IPS DF 6.9 (cell line): ENCODE measurements at regions not wholly inside any gene's neighbourhood (a gene's known extent, or its start where the extent isn't known, plus 50 kb on each side); places are given as distances from the start of the nearest gene placed in this dataset.
"Not testable (repeated sequence)": the region's sequence is repeated elsewhere in the genome, so short reads cannot be mapped to it uniquely, and the experiment has no call there.

Experiments used
- DNase-seq: peaks from one replicate; pipeline ENCODE4 v3.0.0-alpha.2; 2013; ENCODE audit warnings: low read depth, low spot score
- H3K27ac ChIP-seq: one replicate; pipeline ENCODE4 v1.5.1; 2013; ENCODE audit warnings: low read length, control low read depth
- H3K27me3 ChIP-seq: 2 replicates; pipeline ENCODE4 v1.6.1; 2013; ENCODE audit warnings: mild to moderate bottlenecking, low read length; ENCODE audit not compliant: control insufficient read depth, insufficient read depth
- H3K36me3 ChIP-seq: 2 replicates; pipeline ENCODE4 v1.6.1; 2013; ENCODE audit warnings: low read length; ENCODE audit not compliant: control insufficient read depth, insufficient read depth
- H3K4me1 ChIP-seq: 2 replicates; pipeline ENCODE4 v1.6.1; 2013; ENCODE audit warnings: low read length; ENCODE audit not compliant: control insufficient read depth, insufficient read depth
- H3K4me3 ChIP-seq: 2 replicates; pipeline ENCODE4 v1.5.1; 2013; ENCODE audit warnings: mild to moderate bottlenecking, low read length
- H3K9me3 ChIP-seq: 2 replicates; pipeline ENCODE4 v1.6.1; 2013; ENCODE audit warnings: low read length, inconsistent platforms; ENCODE audit not compliant: control insufficient read depth, insufficient read depth
- WGBS: extraction: QIAGEN DNeasy Blood & Tissue Kit; methylation state at CpG from one replicate; pipeline ENCODE4 v1.1.7; 2013; ENCODE audit warnings: mixed read lengths, missing lambda C conversion rate; ENCODE audit not compliant: insufficient read length, insufficient coverage; 5-methylcytosine and 5-hydroxymethylcytosine counted together

- H3K9me3 ChIP-seq, H3K27ac ChIP-seq, DNase-seq, H3K27me3 ChIP-seq, H3K4me3 ChIP-seq, H3K36me3 ChIP-seq, H3K4me1 ChIP-seq: not testable (repeated sequence)
- WGBS, result no CpG with 5 or more reads among the region's 14 CpGs
These were observed 1085.6 kb upstream of the FANCL start for GRCh38 chr2:59326581-59327365.

GRCh38 chr2:59322870-59323269 lies 1081.7 kb upstream of the FANCL start:
- DNase-seq, result no peak
- Histone ChIP-seq H3K9me3 (no peaks in the 10 kb centered on the region), H3K27ac (no peak overlapping the region), H3K27me3 (no peaks in the 10 kb centered on the region), H3K4me3 (no peak overlapping the region), H3K36me3 (no peaks in the 10 kb centered on the region), H3K4me1 (no peaks in the 10 kb centered on the region)
- WGBS, result no CpG with 5 or more reads among the region's 2 CpGs

- Histone ChIP-seq H3K36me3 (no peaks in the 10 kb centered on the region), H3K4me3 (no peak overlapping the region), H3K27me3 (no peaks in the 10 kb centered on the region), H3K27ac (no peak overlapping the region), H3K4me1 (no peaks in the 10 kb centered on the region), H3K9me3 (no peaks in the 10 kb centered on the region)
- WGBS, result no CpG with 5 or more reads among the region's 7 CpGs
- DNase-seq, result no peak
These were observed 1080.9 kb upstream of the FANCL start for GRCh38 chr2:59322005-59322404.

GRCh38 chr2:59314031-59314766 lies 1073.1 kb upstream of the FANCL start:
- Histone ChIP-seq H3K4me1 (no peaks in the 10 kb centered on the region), H3K9me3 (no peaks in the 10 kb centered on the region), H3K27ac (no peak overlapping the region), H3K36me3 (no peaks in the 10 kb centered on the region), H3K27me3 (no peaks in the 10 kb centered on the region), H3K4me3 (no peak overlapping the region)
- DNase-seq, result no peak
- WGBS, result no CpG with 5 or more reads among the region's 16 CpGs

GRCh38 chr2:59312967-59313940 lies 1072.1 kb upstream of the FANCL start:
- H3K27me3 ChIP-seq, result no peaks in the 10 kb centered on the region
- H3K36me3 ChIP-seq, result no peaks in the 10 kb centered on the region
- WGBS, result no CpG with 5 or more reads among the region's 11 CpGs
- no peak overlapping the region for H3K27ac ChIP-seq
- H3K9me3 ChIP-seq, result no peaks in the 10 kb centered on the region
- H3K4me3 ChIP-seq, result no peak overlapping the region
- DNase-seq, result no peak
- no peaks in the 10 kb centered on the region for H3K4me1 ChIP-seq

- WGBS, result 100% methylated on average over 1 of the region's 1 CpG
- H3K4me1 ChIP-seq, result no peaks in the 10 kb centered on the region
- no peak for DNase-seq
- H3K4me3 ChIP-seq, result no peak overlapping the region
- H3K9me3 ChIP-seq, result no peaks in the 10 kb centered on the region
- H3K27me3 ChIP-seq, result no peaks in the 10 kb centered on the region
- H3K27ac ChIP-seq, result no peak overlapping the region
- no peaks in the 10 kb centered on the region for H3K36me3 ChIP-seq
These were observed 1070.9 kb upstream of the FANCL start for GRCh38 chr2:59312029-59312428.

- no peak for DNase-seq
- H3K27ac ChIP-seq, result no peak overlapping the region
- WGBS, result no CpG with 5 or more reads among the region's 4 CpGs
These were observed 1067.0 kb upstream of the FANCL start for GRCh38 chr2:59308108-59308507.

GRCh38 chr2:59307196-59307595 lies 1066.1 kb upstream of the FANCL start:
- no peak for DNase-seq
- Histone ChIP-seq H3K4me1 (no peaks in the 10 kb centered on the region), H3K4me3 (no peak overlapping the region), H3K9me3 (no peaks in the 10 kb centered on the region), H3K27ac (no peak overlapping the region), H3K36me3 (no peaks in the 10 kb centered on the region), H3K27me3 (no peaks in the 10 kb centered on the region)
- WGBS, result no CpG with 5 or more reads among the region's 1 CpG

More at GRCh38 chr2:59308108-59308507, 1067.0 kb upstream of the FANCL start:
- Histone ChIP-seq H3K4me3 (no peak overlapping the region), H3K9me3 (no peaks in the 10 kb centered on the region), H3K27me3 (no peaks in the 10 kb centered on the region), H3K36me3 (no peaks in the 10 kb centered on the region), H3K4me1 (no peaks in the 10 kb centered on the region)

- no peak for DNase-seq
- no peaks in the 10 kb centered on the region for H3K9me3 ChIP-seq
- H3K27ac ChIP-seq, result no peak overlapping the region
- H3K4me3 ChIP-seq, result no peak overlapping the region
- no peaks in the 10 kb centered on the region for H3K36me3 ChIP-seq
- no peaks in the 10 kb centered on the region for H3K4me1 ChIP-seq
- whole genome bisulfite sequencing, result no CpG with 5 or more reads among the region's 4 CpGs
- no peaks in the 10 kb centered on the region for H3K27me3 ChIP-seq
These were observed 1062.1 kb upstream of the FANCL start for GRCh38 chr2:59303272-59303671.

- Histone ChIP-seq H3K4me1 (no peaks in the 10 kb centered on the region), H3K9me3 (no peaks in the 10 kb centered on the region), H3K27me3 (no peaks in the 10 kb centered on the region), H3K4me3 (no peak overlapping the region), H3K27ac (no peak overlapping the region), H3K36me3 (no peaks in the 10 kb centered on the region)
- no CpG with 5 or more reads among the region's 3 CpGs for WGBS
- no peak for DNase-seq
These were observed 1061.6 kb upstream of the FANCL start for GRCh38 chr2:59302683-59303082.
